ENCODE measurements at regions not wholly inside any gene's neighbourhood (a gene's known extent, or its start where the extent isn't known, plus 50 kb on each side); places are given as distances from the start of the nearest gene placed in this dataset.

DNA sequence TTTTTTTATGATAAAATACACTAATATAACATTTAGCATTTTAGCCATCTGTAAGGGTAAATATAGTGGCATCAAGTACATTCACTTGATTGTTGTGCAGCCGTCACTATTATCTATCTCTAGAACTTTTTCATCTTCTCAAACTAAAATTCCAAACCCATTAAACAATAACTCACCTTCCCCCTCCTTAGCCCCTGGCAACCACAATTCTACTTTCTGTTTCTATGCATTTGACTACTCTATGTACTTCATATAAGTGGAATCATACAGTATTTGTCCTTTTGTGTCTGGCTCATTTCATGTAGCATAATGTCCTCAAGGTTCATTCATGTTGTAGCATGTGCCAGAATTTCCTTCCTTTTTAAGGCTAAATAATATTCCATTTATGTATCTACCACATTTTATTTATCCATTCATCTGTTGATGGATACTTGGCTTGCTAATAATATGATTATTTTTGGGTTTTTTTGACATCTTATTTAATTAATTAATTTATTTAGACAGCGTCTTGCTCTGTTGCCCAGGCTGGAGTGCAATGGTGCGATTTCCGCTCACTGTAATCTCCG lies 69.6 kb upstream of the MACF1 start:
- no peak for DNase-seq (ENCODE audit: low read depth in 2 of 2)

DNA sequence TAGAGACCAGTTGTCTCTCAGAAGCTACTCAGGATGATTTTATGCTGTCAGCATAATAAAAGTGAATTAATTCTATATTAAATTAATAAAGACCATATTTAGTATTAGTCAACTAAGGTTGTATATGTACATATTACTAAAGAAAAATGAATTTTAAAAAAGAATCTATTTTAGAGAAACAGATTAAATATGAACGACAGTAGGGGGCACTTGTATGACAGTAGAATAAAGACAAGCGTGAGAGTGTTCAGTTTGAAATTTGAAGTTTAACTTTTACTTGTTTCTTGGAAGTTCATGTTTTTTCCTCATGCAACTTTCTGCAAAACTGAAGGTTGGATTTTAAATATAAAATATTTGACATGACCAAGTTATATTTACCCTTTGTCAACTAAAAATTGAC lies 67.9 kb upstream of the MACF1 start:
- DNase-seq (ENCODE audit: low read depth in 2 of 2): peak in 1 of 2 donors; percentile 41

DNA sequence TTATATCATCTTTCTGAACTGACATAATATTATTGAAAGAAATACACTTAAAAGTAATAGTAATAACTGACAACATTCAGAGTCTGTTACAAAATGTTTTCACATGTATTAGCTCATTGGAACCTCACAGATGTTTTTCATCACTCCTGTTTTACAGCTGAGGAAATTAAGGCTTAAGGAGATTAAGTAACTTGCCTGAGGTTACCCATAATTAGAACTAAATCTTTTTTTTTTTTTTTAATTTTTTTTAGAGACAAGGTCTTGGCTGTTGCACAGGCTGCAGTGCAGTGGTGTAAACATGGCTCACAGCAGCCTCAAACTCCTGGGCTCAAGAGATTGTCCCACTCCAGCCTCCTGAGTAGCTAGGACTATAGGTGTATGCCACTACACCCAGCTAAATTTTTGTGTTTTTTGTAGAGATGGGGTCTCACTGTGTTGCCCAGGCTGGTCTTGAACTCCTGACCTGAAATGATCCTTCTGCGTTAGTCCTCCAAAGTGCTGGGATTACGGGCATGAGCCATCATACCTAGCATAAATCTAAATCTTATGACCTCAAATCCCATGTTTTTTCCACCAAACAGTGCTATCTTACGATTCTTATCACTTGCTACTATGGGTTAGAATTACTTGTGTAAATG lies 64.7 kb upstream of the MACF1 start:
- no peak for DNase-seq (ENCODE audit: low read depth in 2 of 2)

DNA sequence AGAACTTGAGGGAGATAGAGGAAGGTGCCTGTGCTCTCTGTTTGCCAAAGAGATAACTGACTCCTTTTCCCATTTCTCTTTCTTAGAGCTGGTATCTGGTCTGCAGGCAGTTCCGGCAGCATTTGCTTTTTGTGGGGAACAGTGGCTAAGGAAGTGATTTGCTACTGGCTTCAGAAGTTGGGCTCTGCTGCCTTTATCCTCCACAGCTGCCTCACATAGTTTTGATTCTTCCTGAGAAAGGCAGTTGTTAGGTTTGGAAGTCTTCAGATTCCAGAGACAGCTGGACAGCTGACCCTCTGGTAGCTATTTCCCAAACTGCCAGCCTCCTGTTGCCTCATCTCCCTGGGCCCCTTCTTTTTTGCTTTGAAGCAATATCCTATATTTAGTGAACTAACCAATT lies 62.6 kb upstream of the MACF1 start:
- no peak for DNase-seq (ENCODE audit: low read depth in 2 of 2)

DNA sequence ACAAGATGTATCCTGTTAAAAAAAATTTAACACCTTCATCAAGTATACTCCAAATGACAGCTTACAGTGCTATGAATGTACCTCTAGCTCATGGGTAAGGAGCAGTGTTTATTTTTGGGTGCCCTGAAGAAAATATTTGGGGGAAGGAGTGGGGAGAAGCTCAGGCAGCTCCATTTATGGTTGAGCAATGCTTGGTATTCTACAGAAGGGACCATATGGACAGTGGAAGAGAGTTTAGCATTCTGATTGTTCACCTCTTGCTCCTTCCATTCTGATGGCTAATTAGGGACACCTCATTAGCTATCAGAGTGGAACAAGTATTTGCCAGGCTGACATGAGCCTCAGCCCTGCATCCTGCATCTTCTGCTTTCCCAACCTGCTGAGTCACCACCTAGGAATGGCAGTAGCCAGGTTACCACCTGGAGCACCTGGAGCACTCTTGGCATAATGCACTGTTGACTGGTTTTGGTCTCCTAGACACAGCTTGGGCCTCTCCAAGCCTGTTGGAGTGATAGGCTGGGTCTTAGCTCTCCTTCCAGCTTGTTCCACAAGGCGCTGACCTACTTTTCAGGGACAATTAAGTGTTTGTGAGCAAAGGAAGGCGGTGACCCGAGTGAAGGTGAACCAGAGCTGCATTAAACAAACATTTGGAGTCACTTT lies 62.0 kb upstream of the MACF1 start:
- no peak for DNase-seq (ENCODE audit: low read depth in 2 of 2)

DNA sequence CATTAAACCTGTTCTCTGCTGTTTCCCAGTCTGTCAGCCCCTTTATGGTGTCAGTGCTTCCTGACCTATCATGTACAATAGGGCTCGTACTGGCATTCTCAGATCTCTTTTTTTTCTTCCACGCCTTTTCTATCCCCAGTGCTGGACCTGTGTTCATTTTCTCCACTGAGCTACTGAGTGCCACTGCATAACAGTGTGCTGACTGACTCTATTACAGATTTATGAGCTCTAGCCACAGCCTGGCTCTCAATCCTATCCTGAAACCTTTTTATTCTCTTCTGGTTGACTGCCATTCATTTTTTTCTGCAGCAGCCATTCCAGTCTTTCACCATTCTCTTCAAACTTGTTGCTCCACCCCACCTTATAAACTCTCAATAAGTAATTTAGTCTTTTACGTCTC lies 59.6 kb upstream of the MACF1 start:
- DNase-seq (ENCODE audit: low read depth in 2 of 2): no peak

DNA sequence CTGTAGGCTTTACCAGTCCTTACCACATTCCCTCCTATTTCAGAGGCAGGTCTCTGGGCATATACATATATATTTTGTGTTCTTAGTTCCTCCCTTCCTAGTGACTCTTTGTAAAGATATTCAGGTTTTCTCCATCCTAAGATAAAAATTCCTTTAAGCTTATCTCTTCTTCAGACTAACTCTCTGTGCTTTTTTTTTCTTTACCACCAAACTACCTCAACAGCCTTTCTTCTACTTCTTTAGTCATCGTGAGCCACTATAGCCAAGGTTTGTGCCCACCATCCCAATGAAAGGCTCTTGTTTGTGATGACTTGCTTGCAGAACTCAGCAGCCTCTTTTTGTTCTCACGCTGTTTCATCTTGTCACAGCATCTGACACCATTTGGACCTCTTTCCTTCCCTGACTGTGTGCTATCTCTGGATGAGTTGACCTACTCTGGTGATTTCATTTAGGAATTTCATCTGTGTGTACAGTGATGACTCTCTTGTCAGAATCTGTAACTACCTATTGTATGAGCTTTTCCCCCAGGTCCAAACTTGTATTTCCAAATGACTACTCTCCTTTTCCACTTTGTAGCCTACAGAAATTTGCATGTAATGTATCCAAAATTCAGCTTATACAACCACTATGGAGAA lies 59.0 kb upstream of the MACF1 start:
- DNase-seq (ENCODE audit: low read depth in 2 of 2): no peak

DNA sequence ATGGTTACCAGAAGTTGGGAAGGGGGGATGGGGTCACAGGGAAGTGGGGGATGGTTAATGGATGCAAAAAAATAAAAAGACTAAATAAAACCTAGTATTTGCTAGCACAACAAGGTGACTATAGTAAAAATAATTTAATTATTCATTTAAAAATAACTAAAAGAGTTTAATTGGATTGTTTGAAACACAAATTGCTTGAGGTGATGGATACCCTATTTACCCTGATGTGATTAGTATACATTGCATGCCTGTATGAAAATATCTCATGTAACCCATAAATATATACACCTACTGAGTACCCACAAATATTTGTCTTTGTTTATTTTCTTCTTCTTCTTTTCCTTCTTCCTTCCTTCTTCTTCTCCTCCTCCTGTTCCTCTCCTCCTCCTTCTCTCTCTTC lies 57.8 kb upstream of the MACF1 start:
- no peak for DNase-seq (ENCODE audit: low read depth in 2 of 2)

DNA sequence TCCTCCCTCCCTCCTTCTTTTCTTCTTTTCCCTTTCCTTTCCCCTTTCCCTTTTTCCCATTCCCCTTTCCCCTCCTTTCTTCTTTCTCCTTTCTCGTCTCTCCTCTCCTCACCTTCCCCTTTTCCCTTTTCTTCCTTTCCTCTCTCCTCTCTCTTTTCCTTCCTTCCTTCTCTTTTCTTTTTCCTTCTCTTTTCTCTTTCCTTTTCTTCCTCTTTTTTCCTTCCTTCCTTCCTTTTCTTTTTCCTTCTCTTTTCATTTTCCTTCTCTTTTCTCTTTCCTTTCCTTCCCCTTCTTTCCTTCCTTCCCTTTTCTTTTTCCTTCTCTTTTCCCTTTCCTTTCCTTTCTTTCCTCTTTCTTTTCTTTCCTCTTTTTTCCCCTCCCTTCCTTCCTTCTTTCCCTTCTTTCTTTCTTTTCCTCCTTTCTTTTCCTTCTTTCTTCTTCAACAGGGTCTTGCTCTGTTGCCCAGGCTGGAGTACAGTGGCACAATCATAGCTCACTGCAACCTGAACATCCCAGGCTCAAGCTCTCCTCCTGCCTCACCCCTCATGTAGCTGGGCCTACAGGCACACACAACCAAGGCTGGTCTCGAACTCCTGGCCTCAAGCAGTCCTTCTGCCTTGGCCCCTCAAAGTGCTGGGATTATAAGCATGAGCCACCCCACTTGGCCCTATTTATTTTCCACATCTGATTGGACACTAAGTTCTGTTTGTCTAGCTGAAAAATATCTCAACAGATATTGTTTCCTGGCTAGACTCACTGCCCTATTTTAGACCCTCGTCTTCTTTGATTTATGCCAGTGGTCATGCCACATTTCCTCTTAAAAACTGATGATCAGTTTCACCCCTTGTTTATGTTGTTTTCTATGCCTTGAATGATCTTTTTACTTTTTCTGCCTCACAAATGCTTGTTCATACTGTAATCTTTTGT lies 57.1 kb upstream of the MACF1 start:
- DNase-seq (ENCODE audit: low read depth in 2 of 2): peak in 1 of 2 donors; percentile 63

DNA sequence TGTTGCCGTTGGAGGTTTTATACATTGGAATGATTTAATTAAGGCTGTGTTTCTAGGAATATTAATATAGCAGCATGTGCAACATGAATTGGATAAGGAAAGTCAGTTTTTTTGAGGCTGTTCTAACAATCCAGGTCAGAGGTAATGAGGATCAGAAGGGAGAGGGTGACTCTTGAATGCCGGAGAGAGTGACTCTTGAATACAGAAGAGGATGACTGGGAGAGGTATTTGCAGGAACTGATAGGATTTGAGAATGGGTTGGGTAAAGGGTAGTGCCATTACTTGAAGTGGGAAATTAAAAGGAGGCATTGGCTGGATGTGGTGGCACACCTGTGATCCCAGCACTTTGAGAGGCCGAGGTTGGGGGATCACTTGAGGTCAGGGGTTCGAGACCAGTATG lies 55.6 kb upstream of the MACF1 start:
- DNase-seq (ENCODE audit: low read depth in 2 of 2): no peak

DNA sequence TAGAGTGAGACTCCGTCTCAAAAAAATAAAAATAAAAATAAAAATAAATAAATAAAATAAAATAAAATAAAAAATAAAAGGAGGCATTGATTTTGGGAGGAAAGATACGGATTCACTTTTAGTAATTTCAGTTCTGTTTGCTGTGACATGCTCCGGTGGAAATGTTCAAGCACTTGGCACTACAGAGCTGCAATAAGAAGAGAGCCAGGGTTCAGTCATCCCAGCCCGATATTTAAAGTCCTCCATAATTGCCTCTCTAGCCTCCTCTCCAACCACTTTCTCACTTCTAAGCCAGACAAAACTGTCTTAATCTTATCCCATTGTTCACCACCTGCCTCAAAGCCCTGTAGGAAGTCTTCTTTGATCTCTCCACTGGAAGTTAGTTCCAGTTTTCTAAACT lies 55.0 kb upstream of the MACF1 start:
- DNase-seq (ENCODE audit: low read depth in 2 of 2): no peak

DNA sequence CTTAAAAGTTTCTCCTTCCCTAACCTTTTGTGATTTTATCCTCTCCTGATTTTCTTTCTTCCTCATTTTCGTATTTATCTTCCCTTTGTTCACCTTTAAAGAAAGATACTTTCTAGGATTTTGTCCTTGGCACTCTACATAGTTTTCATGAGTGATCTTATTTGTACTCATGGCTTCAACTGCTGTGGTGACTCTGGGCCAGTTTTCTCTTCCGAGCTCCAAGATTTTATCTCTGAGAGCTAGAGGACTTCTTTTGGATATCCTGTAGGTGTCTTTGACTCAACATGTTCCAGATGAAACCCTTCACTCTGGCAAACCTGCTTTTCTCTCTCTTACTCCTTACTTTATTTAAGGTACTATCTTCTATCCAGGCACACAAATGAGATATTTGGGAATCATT lies 53.7 kb upstream of the MACF1 start:
- DNase-seq (ENCODE audit: low read depth in 2 of 2): no peak

DNA sequence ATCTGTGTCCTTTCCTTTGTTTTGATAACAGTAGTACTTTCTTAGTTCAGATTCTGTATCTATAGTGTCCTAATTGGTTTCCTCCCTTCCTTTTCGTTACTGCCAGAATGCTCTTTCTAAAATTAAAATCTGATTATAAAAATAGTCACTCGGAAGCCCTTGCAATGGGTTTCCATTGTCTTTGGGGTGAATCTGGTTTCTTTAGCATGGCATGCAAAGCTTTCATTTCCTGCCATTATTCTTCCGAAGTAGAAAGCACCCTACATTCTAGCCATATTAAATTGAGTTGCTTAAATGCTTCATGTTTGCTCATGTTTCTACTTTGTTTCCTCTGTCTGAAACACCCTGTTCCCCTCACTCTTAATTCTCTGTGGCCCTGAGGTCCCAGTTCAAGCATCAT lies 53.2 kb upstream of the MACF1 start:
- peak in 1 of 2 donors; percentile 48 for DNase-seq (ENCODE audit: low read depth in 2 of 2)

DNA sequence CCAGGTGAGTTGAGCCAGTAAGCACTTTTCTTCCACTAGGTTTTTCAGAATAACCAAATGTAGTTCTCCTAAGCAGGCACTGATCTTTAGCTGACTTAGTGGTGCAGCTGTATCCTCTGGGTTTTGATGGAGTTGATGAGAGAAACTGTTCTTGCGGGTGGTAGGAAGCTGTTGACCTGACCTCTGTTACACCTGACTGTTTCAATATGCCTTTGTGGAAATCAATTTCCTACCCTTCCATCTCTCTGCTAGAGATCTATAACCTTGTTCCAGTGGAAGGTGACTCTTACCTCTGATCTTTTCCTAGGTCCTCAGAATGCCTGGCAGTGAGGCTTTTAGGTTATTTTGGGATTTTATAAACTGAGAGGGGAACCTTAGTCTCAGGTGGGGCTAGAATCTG lies 51.6 kb upstream of the MACF1 start:
- no peak for DNase-seq (ENCODE audit: low read depth in 2 of 2)

DNA sequence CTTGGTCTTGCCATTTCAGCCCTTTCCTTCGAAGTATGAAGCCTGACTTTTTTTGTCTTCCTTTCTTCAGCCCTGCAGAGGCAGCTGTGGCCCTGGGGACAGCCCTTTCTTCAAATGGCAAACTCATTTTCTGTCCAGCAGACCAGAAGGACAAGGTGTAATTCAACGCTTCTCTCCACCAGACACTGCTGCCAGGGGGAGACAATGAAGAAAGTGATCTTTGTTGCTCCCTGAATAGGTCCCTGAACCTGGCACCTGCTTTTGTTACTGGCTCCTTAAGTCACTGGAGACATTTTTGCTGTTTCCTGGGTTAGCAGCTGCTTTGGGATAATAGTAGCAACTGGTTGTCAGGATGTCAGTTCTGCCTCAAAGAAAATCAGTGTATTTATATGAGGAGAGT lies 50.8 kb upstream of the MACF1 start:
- no peak for DNase-seq (ENCODE audit: low read depth in 2 of 2)

DNA sequence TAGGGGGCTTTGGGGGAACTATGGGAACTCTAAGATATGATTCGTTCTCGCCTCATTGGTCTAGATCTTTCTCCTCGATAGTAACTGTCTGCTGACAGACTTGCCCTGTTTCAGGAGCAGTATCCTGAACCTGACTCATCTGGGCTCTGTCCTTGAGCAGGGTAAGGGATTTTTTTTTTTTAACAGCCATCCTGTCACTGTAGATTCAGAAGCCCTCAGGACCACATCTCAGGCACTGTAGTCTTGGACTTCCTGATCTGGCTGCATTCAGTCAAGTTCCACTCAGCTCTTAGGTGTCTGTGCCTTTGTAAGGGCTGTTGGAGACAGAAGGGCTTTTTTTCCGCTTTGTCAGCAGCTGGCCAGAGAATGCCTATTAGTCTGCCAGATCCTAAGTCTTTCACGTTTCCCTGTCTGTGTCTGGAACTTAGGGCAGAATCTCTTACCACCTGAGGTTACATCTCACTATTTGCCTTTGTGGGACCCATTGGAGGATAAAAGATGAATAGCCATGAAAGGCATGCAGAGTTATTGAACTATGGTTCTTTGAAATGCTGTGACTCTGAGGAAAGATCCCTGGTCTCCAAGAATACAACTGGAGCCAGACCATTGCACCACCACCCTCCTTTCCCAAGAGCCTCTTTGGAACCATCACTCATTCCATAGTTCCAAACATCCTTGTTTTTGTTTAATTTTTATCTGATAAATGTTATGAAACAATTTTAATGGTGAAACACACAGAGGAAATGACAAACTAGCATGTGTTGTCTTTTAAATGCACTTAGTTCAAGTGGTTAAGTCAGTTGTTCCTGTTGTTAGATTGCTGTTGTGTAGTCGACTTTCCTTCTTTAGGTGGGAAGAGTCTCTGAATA lies 49.7 kb upstream of the MACF1 start:
- peak; percentile 61 to 80 for DNase-seq (ENCODE audit: low read depth in 2 of 2)
